ENCODE measurements at regions not wholly inside any gene's neighbourhood (a gene's known extent, or its start where the extent isn't known, plus 50 kb on each side); places are given as distances from the start of the nearest gene placed in this dataset.

GRCh38 chr18:71995904-71996465 lies 548.2 kb downstream of the CBLN2 start:
- H3K36me3 ChIP-seq (ENCODE audit: control insufficient read depth, insufficient read depth, low read length): no peaks in the 10 kb centered on the region
- H3K4me3 ChIP-seq (ENCODE audit: low read depth in 2 of 2, low read length in 2 of 2): no peak overlapping the region
- CTCF ChIA-PET: no interaction called here
- ATAC-seq (no peak), DNase-seq (ENCODE audit: low read depth, low spot score) (no peak)
- in situ Hi-C loops (cut with HindIII; ENCODE audit: low pct_unique_long_range_greater_than_20kb, low sequenced_read_pairs): no loop called here
- no peaks in the 10 kb centered on the region for H3K27me3 ChIP-seq (ENCODE audit: control insufficient read depth, insufficient read depth, low read length)
- no peak overlapping the region for H3K27ac ChIP-seq (ENCODE audit: low read length)
- TF ChIP-seq TCF7L2 (IDR thresholded peaks at IDR 0.05; ENCODE audit: low read depth, low read length) (no peak), CTCF (IDR thresholded peaks at IDR 0.05) (no peak), SIN3A (IDR thresholded peaks at IDR 0.05; ENCODE audit: borderline replicate concordance, insufficient read depth, low read depth, low read length) (no peak), POLR2AphosphoS5 (IDR thresholded peaks at IDR 0.05; ENCODE audit: low read depth, low read length) (no peak)
- TF ChIP-seq, protein P1, sequence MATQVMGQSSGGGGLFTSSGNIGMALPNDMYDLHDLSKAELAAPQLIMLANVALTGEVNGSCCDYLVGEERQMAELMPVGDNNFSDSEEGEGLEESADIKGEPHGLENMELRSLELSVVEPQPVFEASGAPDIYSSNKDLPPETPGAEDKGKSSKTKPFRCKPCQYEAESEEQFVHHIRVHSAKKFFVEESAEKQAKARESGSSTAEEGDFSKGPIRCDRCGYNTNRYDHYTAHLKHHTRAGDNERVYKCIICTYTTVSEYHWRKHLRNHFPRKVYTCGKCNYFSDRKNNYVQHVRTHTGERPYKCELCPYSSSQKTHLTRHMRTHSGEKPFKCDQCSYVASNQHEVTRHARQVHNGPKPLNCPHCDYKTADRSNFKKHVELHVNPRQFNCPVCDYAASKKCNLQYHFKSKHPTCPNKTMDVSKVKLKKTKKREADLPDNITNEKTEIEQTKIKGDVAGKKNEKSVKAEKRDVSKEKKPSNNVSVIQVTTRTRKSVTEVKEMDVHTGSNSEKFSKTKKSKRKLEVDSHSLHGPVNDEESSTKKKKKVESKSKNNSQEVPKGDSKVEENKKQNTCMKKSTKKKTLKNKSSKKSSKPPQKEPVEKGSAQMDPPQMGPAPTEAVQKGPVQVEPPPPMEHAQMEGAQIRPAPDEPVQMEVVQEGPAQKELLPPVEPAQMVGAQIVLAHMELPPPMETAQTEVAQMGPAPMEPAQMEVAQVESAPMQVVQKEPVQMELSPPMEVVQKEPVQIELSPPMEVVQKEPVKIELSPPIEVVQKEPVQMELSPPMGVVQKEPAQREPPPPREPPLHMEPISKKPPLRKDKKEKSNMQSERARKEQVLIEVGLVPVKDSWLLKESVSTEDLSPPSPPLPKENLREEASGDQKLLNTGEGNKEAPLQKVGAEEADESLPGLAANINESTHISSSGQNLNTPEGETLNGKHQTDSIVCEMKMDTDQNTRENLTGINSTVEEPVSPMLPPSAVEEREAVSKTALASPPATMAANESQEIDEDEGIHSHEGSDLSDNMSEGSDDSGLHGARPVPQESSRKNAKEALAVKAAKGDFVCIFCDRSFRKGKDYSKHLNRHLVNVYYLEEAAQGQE (IDR thresholded peaks at IDR 0.05; ENCODE audit: insufficient read depth in 1 of 2, low read depth in 2 of 2, low read length in 1 of 2): no peak
- no peaks in the 10 kb centered on the region for H3K9me3 ChIP-seq (ENCODE audit: control insufficient read depth, insufficient read depth, low read depth, low read length)
- POLR2A ChIA-PET: no interaction called here
- H3K4me1 ChIP-seq (ENCODE audit: control insufficient read depth, insufficient read depth, low read length): no peaks in the 10 kb centered on the region
- intact Hi-C loops (cut with micrococcal nuclease; ENCODE audit: unreplicated experiment): no loop called here
- BruUV-seq (replicated peaks): no TSS peak

- H3K4me3 ChIP-seq (ENCODE audit: low read depth in 2 of 2, low read length in 2 of 2): no peak overlapping the region
- no peak for DNase-seq (ENCODE audit: low read depth, low spot score)
- TF ChIP-seq POLR2AphosphoS5 (IDR thresholded peaks at IDR 0.05; ENCODE audit: low read depth, low read length) (no peak), TCF7L2 (IDR thresholded peaks at IDR 0.05; ENCODE audit: low read depth, low read length) (no peak), SIN3A (IDR thresholded peaks at IDR 0.05; ENCODE audit: borderline replicate concordance, insufficient read depth, low read depth, low read length) (no peak)
- TF ChIP-seq, protein P1 (IDR thresholded peaks at IDR 0.05; ENCODE audit: insufficient read depth in 1 of 2, low read depth in 2 of 2, low read length in 1 of 2): no peak
- no peak for ATAC-seq
- BruUV-seq (replicated peaks): no TSS peak
- H3K27me3 ChIP-seq (ENCODE audit: control insufficient read depth, insufficient read depth, low read length): no peaks in the 10 kb centered on the region
- no peak overlapping the region for H3K27ac ChIP-seq (ENCODE audit: low read length)
- H3K4me1 ChIP-seq (ENCODE audit: control insufficient read depth, insufficient read depth, low read length): no peaks in the 10 kb centered on the region
- no peaks in the 10 kb centered on the region for H3K9me3 ChIP-seq (ENCODE audit: control insufficient read depth, insufficient read depth, low read depth, low read length)
- intact Hi-C loops (cut with micrococcal nuclease; ENCODE audit: unreplicated experiment) (no loop called here), in situ Hi-C loops (cut with HindIII; ENCODE audit: low pct_unique_long_range_greater_than_20kb, low sequenced_read_pairs) (no loop called here)
- ChIA-PET POLR2A (no interaction called here), CTCF (no interaction called here)
- no peaks in the 10 kb centered on the region for H3K36me3 ChIP-seq (ENCODE audit: control insufficient read depth, insufficient read depth, low read length)
Observed at GRCh38 chr18:71994273-71994672, 549.9 kb downstream of the CBLN2 start.
